Loucy (cell line): ENCODE measurements at regions not wholly inside any gene's neighbourhood (a gene's known extent, or its start where the extent isn't known, plus 50 kb on each side); places are given as distances from the start of the nearest gene placed in this dataset.

Experiments used
- CTCF ChIP-seq: fragments of 200-600 bp; sonication (generic); conservative IDR thresholded peaks from 2 replicates; pipeline ENCODE4 v1.5.1; 2014; ENCODE audit warnings: mild to moderate bottlenecking, antibody characterized with exemption, low read length
- EZH2phosphoT487 ChIP-seq: fragments of 200-600 bp; IDR thresholded peaks from 2 replicates; pipeline ENCODE4 v1.6.1; 2018; ENCODE audit warnings: antibody characterized with exemption, mild to moderate bottlenecking, moderate library complexity, borderline replicate concordance

DNA sequence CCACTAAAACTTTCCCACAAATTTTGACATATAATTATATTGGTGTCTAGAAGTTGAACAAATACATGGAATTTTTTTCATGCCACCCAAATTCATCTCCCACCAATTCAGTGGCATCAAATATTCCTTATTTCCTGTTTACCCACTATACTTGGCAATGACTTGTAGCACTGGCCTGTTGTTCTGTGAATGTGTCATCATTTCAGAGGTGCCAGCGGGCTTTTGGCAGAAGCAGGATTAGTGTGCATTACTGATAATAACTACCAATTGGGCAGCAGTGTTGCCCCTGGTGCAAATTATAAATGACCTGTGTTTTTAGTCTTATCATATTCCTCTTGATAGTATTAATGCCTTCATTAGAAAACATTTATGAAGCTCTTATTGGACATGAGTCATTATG, 121.3 kb downstream of the TFAP2B start:
- TF ChIP-seq CTCF, result no peak
- TF ChIP-seq EZH2phosphoT487, result no peak
